HK-2 (cell line): ENCODE measurements at regions not wholly inside any gene's neighbourhood (a gene's known extent, or its start where the extent isn't known, plus 50 kb on each side); places are given as distances from the start of the nearest gene placed in this dataset.
"Not testable (repeated sequence)": the region's sequence is repeated elsewhere in the genome, so short reads cannot be mapped to it uniquely, and the experiment has no call there.

Experiments used
- DNase-seq: peaks from one replicate; pipeline ENCODE4 v3.0.0-alpha.2; 2018; ENCODE audit not compliant: unreplicated experiment

GRCh38 chr6:165794179-165794601 is 131.1 kb upstream of the PDE10A start:
- DNase-seq, result no peak

- DNase-seq, result no peak
Observed at GRCh38 chr6:165793287-165793825, 130.3 kb upstream of the PDE10A start.

- no peak for DNase-seq
Observed at GRCh38 chr6:165791876-165792437, 128.9 kb upstream of the PDE10A start.

GRCh38 chr6:165791306-165791705 is 128.3 kb upstream of the PDE10A start:
- DNase-seq, result no peak

- no peak for DNase-seq
Observed at GRCh38 chr6:165782812-165783211, 119.8 kb upstream of the PDE10A start.

GRCh38 chr6:165782134-165782533 is 119.1 kb upstream of the PDE10A start:
- no peak for DNase-seq

- DNase-seq, result no peak
Observed at GRCh38 chr6:165777680-165778079, 114.6 kb upstream of the PDE10A start.

GRCh38 chr6:165776691-165777090 is 113.7 kb upstream of the PDE10A start:
- no peak for DNase-seq

- DNase-seq, result no peak
Observed at GRCh38 chr6:165775721-165776120, 112.7 kb upstream of the PDE10A start.

GRCh38 chr6:165774903-165775601 is 112.0 kb upstream of the PDE10A start:
- DNase-seq, result no peak

- no peak for DNase-seq
Observed at GRCh38 chr6:165770397-165771082, 107.5 kb upstream of the PDE10A start.

GRCh38 chr6:165769884-165770283 is 106.8 kb upstream of the PDE10A start:
- no peak for DNase-seq

GRCh38 chr6:165769401-165769800 is 106.4 kb upstream of the PDE10A start:
- no peak for DNase-seq

GRCh38 chr6:165768961-165769360 is 105.9 kb upstream of the PDE10A start:
- no peak for DNase-seq

- no peak for DNase-seq
Observed at GRCh38 chr6:165767228-165767627, 104.2 kb upstream of the PDE10A start.

GRCh38 chr6:165766457-165766856 is 103.4 kb upstream of the PDE10A start:
- DNase-seq, result no peak

GRCh38 chr6:165766026-165766425 is 103.0 kb upstream of the PDE10A start:
- no peak for DNase-seq

GRCh38 chr6:165765256-165765655 is 102.2 kb upstream of the PDE10A start:
- not testable (repeated sequence) for DNase-seq

- no peak for DNase-seq
Observed at GRCh38 chr6:165762876-165763275, 99.8 kb upstream of the PDE10A start.

- DNase-seq, result no peak
Observed at GRCh38 chr6:165762125-165762524, 99.1 kb upstream of the PDE10A start.

GRCh38 chr6:165760803-165761185 is 97.8 kb upstream of the PDE10A start:
- no peak for DNase-seq

- no peak for DNase-seq
Observed at GRCh38 chr6:165760126-165760802, 97.2 kb upstream of the PDE10A start.
